ENCODE measurements at regions not wholly inside any gene's neighbourhood (a gene's known extent, or its start where the extent isn't known, plus 50 kb on each side); places are given as distances from the start of the nearest gene placed in this dataset.

DNA sequence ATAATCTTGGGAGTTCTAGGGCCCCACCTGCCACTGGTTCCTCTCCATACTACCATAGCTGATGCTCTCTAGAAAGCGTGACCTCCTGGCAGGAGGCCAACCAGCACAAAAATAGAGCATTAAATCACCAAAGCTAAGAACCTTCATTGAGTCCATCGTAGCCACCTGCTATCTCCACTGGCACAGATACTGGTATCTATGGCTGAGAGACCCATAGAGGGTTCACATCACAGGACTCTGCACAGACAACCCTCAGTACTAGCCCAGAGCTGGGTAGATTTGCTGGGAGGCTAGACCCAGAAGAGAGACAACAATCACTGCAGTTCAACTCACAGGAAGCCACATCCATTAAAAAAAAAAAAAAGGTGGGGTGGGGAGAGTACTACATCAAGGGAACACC, 509.1 kb downstream of the DTWD2 start:
- TF ChIP-seq POLR2A (IDR thresholded peaks at IDR 0.05) (no peak), POLR2AphosphoS5 (IDR thresholded peaks at IDR 0.05) (no peak), EP300 (IDR thresholded peaks at IDR 0.05) (no peak)
- TF ChIP-seq, protein P1, sequence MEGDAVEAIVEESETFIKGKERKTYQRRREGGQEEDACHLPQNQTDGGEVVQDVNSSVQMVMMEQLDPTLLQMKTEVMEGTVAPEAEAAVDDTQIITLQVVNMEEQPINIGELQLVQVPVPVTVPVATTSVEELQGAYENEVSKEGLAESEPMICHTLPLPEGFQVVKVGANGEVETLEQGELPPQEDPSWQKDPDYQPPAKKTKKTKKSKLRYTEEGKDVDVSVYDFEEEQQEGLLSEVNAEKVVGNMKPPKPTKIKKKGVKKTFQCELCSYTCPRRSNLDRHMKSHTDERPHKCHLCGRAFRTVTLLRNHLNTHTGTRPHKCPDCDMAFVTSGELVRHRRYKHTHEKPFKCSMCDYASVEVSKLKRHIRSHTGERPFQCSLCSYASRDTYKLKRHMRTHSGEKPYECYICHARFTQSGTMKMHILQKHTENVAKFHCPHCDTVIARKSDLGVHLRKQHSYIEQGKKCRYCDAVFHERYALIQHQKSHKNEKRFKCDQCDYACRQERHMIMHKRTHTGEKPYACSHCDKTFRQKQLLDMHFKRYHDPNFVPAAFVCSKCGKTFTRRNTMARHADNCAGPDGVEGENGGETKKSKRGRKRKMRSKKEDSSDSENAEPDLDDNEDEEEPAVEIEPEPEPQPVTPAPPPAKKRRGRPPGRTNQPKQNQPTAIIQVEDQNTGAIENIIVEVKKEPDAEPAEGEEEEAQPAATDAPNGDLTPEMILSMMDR (IDR thresholded peaks at IDR 0.05), result no peak
